ENCODE measurements at regions not wholly inside any gene's neighbourhood (a gene's known extent, or its start where the extent isn't known, plus 50 kb on each side); places are given as distances from the start of the nearest gene placed in this dataset.

GRCh38 chr2:133952420-133952819, 301.5 kb upstream of the MGAT5 start:
- no peak for DNase-seq

GRCh38 chr2:133952896-133953295, 301.0 kb upstream of the MGAT5 start:
- DNase-seq: no peak

- no peak for DNase-seq
Observed at GRCh38 chr2:133953524-133953923, 300.3 kb upstream of the MGAT5 start.

- no peak for DNase-seq
Observed at GRCh38 chr2:133954636-133955035, 299.2 kb upstream of the MGAT5 start.

GRCh38 chr2:133955169-133955568, 298.7 kb upstream of the MGAT5 start:
- DNase-seq: no peak

- DNase-seq: no peak
Observed at GRCh38 chr2:133956434-133956935, 297.4 kb upstream of the MGAT5 start.

- DNase-seq: no peak
Observed at GRCh38 chr2:133957724-133958480, 296.0 kb upstream of the MGAT5 start.

GRCh38 chr2:133959066-133959465, 294.8 kb upstream of the MGAT5 start:
- DNase-seq: no peak

- DNase-seq: no peak
Observed at GRCh38 chr2:133966720-133967304, 287.1 kb upstream of the MGAT5 start.

GRCh38 chr2:133967326-133967725, 286.5 kb upstream of the MGAT5 start:
- DNase-seq: no peak

- no peak for DNase-seq
Observed at GRCh38 chr2:133968446-133968845, 285.4 kb upstream of the MGAT5 start.

GRCh38 chr2:133970641-133971040, 283.2 kb upstream of the MGAT5 start:
- DNase-seq: no peak

GRCh38 chr2:133972297-133972696, 281.6 kb upstream of the MGAT5 start:
- no peak for DNase-seq

GRCh38 chr2:133972786-133973185, 281.1 kb upstream of the MGAT5 start:
- no peak for DNase-seq

- DNase-seq: no peak
Observed at GRCh38 chr2:133974353-133974752, 279.5 kb upstream of the MGAT5 start.

GRCh38 chr2:133975135-133975534, 278.7 kb upstream of the MGAT5 start:
- no peak for DNase-seq

- no peak for DNase-seq
Observed at GRCh38 chr2:133975676-133976428, 278.0 kb upstream of the MGAT5 start.

- DNase-seq: no peak
Observed at GRCh38 chr2:133976659-133977058, 277.2 kb upstream of the MGAT5 start.

GRCh38 chr2:133977405-133977804, 276.5 kb upstream of the MGAT5 start:
- DNase-seq: no peak

- no peak for DNase-seq
Observed at GRCh38 chr2:133982256-133982655, 271.6 kb upstream of the MGAT5 start.

- DNase-seq: no peak
Observed at GRCh38 chr2:133985563-133985962, 268.3 kb upstream of the MGAT5 start.

GRCh38 chr2:133986081-133986837, 267.6 kb upstream of the MGAT5 start:
- no peak for DNase-seq

Data from CD4-positive, alpha-beta T cell treated with Interleukin-6 for 4 hours (primary cell).